ENCODE measurements at regions not wholly inside any gene's neighbourhood (a gene's known extent, or its start where the extent isn't known, plus 50 kb on each side); places are given as distances from the start of the nearest gene placed in this dataset.

DNA sequence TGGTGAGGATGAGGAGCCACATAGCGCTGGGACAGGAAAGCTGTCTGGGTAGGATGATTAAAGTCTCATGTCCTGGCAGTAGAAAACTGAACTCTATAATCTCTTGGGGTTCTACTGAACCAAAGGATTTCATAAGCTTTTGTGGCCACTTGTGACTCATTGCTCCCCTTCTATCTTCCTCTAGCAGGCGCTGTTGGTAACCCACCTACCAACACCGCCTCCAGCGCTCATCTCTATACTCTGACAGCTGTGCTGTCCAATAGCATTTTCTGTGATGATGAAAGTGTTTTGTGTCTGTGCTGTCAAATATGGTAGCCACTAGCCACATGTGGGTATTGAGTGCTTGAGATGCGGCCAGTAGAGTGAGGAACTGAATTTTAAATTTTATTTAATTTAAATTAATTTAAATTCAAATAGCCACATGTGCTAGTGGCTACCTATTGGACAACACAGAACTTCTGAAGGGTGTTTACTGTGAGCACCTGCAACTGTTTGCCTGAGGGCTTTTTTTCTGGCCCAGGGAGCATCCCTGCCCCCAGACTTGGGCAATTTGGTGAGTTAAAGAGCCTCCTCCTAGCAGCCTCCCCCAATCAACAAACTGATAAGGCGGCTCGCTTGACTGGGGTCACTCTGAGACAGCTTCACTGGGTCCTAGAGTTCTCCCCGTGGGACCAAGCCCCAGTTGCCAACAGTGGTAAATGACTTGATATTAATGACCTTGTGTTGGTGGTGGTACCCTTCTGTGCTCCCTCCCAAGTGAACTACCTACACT, 169.2 kb upstream of the ATP6AP2 start:
- Histone ChIP-seq H3K4me3 (no peak overlapping the region), H3K27me3 (no peaks in the 10 kb centered on the region), H3K27ac (no peak overlapping the region), H3K4me1 (no peaks in the 10 kb centered on the region), H3K36me3 (no peaks in the 10 kb centered on the region), H3K9me3 (no peaks in the 10 kb centered on the region)
- no peak for DNase-seq (ENCODE audit: low spot score in 2 of 2)
- no peak for TF ChIP-seq CTCF (IDR thresholded peaks at IDR 0.05)
- intact Hi-C loops (cut with DNase I), result no loop called here

- Histone ChIP-seq H3K4me3 (no peak overlapping the region), H3K9me3 (no peaks in the 10 kb centered on the region), H3K27ac (no peak overlapping the region), H3K4me1 (no peaks in the 10 kb centered on the region), H3K36me3 (no peaks in the 10 kb centered on the region), H3K27me3 (no peaks in the 10 kb centered on the region)
- no peak for DNase-seq (ENCODE audit: low spot score in 2 of 2)
- no peak for TF ChIP-seq CTCF (IDR thresholded peaks at IDR 0.05)
- intact Hi-C loops (cut with DNase I), result no loop called here
Measured at GRCh38 chrX:40410859-40411258, 169.9 kb upstream of the ATP6AP2 start.

DNA sequence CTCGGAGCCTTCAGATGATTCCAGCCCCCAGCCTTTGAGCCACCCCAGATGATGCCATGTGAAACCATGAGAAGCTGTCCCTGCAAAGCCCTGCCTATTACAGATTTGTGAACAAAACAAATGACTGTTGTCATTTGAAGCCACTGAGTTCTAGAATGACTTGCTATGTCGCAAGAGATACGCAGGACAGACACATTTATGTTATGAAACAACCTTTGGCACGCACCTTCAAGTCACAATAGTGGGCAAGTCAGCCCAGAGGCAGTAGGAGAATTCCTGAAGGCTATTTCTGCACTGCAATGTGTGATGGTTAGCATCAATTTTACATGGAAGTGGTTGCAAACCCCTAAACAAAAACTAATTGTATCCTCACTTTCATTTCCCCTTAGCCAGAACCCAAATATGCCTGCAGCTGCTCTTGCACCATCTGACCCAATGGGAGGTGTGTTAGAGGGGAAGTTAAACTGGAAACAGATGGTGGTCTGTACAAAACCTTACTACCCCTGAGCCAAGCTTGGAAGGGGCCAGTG, 174.4 kb upstream of the ATP6AP2 start:
- H3K27ac ChIP-seq, result no peak overlapping the region
- no peak overlapping the region for H3K4me3 ChIP-seq
- no peak for TF ChIP-seq CTCF (IDR thresholded peaks at IDR 0.05)
- DNase-seq (ENCODE audit: low spot score in 2 of 2), result no peak
- no peaks in the 10 kb centered on the region for H3K36me3 ChIP-seq
- no peaks in the 10 kb centered on the region for H3K9me3 ChIP-seq
- intact Hi-C loops (cut with DNase I), result no loop called here
- no peaks in the 10 kb centered on the region for H3K27me3 ChIP-seq
- no peaks in the 10 kb centered on the region for H3K4me1 ChIP-seq

DNA sequence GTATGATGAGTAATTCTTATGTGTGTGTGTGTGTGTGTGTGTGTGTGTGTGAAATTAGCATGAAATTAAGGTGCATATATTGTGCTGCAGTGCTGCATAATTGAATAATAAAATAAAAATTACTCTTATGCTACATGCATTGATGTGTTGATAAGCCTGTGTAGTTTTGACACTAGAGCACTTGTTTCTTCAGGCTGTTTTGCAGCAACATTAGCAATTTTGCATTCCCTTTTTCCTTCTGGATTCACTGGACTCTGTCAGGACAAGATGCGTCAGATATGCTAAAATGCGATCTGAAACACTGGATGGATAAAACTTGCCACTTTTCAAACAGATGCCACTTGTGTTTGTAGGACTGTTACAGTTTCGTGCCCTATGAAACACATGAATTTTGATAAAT, 175.4 kb upstream of the ATP6AP2 start:
- Histone ChIP-seq H3K4me1 (no peaks in the 10 kb centered on the region), H3K4me3 (no peak overlapping the region), H3K27ac (no peak overlapping the region), H3K27me3 (no peaks in the 10 kb centered on the region), H3K36me3 (no peaks in the 10 kb centered on the region), H3K9me3 (no peaks in the 10 kb centered on the region)
- DNase-seq (ENCODE audit: low spot score in 2 of 2), result no peak
- no peak for TF ChIP-seq CTCF (IDR thresholded peaks at IDR 0.05)
- intact Hi-C loops (cut with DNase I), result no loop called here

GRCh38 chrX:40403757-40404156, 177.0 kb upstream of the ATP6AP2 start:
- Histone ChIP-seq H3K27me3 (no peaks in the 10 kb centered on the region), H3K9me3 (no peaks in the 10 kb centered on the region), H3K36me3 (no peaks in the 10 kb centered on the region), H3K27ac (no peak overlapping the region), H3K4me3 (no peak overlapping the region), H3K4me1 (no peaks in the 10 kb centered on the region)
- intact Hi-C loops (cut with DNase I), result no loop called here
- DNase-seq (ENCODE audit: low spot score in 2 of 2), result no peak
- TF ChIP-seq CTCF (IDR thresholded peaks at IDR 0.05), result no peak

Measured in ascending aorta (tissue), 2 donors.